GM21526 (cell line): ENCODE measurements at regions not wholly inside any gene's neighbourhood (a gene's known extent, or its start where the extent isn't known, plus 50 kb on each side); places are given as distances from the start of the nearest gene placed in this dataset.

Source experiments
- ATAC-seq: cut with Tn5 transposase; IDR thresholded peaks from one replicate; pipeline ENCODE4 v1.9.1; 2021; ENCODE audit warnings: moderate library complexity; ENCODE audit not compliant: unreplicated experiment, low FRiP score

DNA sequence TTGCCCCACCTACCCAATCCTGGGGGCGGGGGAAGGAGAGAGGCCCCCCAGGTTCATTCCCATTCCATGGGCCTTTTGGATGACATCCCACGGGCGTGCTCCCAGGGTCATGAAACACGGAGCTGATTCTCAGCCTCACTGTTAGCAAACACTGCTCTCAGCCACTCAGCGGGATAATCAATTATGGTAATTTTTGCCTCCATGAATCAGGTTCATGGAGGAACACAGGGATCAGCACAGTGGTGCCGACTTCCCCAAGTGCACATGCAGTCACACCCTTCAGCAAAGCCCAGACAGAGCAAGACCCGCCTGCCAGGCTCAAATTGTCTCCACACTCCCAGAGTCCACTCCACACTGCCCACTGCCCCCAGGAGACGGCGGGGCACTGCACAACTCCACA is 164.6 kb downstream of the ENGASE start:
- no peak for ATAC-seq

DNA sequence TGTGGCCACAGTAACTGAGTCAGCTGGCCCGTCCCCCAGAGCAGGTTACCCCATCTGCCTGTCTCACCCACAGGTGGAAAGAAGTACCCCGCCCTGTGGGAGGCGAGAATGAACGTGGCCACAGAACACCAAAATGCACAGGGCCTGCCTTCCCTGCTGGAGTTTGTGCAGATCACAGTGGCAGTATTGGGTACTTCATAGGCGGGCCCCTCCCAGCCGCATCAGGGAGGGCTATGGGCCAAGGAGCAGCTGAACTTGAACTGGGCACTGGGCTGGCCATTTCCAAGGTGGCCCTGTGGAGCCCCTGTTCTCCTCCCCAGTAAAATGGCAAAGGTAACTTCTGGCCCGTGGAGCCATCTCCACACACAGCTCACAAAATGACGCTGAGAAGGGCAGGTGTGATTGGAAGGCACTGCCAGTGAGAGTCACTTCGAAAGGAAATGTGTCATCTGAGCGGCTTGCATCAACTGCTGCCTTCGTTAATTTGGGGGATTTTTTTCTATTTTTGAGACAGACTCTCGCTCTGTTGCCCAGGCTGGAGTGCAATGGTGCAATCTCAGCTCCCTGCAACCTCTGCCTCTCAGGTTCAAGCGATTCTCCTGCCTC is 162.9 kb downstream of the ENGASE start:
- ATAC-seq: no peak

DNA sequence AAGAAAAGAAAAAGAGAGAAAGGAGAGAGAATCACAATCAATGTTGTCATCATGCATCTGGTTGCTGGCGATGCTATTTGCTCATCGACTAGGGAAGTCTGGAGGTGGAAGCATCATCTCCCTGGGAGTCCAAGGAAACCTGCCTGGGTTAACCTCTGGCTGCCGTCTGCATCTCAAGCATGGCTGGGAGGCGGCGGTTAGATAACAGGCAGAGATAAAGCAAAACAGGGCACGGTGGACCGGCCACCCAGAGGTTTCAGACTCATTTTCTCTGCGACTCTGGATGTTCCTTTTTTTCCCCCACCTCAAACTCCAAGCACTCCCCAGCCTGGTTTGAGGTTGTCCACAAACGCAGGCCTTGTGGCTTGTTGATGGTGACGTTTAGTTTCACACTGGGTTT is 161.2 kb downstream of the ENGASE start:
- ATAC-seq: no peak

DNA sequence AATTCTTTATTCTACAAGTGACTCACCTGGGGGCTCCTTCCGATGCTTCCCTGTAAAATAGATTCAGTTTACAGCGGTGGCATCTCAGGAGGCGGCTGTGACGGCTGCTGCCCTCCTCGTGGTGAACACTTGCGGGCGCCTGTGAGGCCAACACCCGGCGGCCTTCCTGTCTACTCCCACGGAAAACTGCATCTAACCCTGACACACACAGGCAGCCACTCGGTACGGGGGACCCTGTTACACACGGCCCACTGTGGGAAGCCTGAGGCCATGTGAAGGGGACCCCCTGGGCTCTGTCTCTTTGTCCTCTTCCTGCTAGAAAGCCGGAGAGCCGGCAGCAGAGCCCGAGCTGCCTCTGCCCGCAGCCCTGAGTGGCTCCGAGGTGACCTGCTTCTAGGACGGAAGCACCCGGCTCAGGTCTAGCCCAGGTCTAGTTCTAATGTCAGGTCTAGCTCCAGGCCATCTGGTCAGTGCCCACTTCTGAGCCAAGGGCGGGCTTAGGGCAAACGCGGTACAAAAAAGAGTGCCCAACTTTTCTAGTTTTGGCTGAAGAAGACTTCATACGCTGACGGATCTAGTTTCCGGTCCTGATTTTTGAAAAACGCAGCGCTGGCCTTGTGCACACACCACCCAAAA is 159.4 kb downstream of the ENGASE start:
- no peak for ATAC-seq

- no peak for ATAC-seq
These were observed 158.3 kb downstream of the ENGASE start for GRCh38 chr17:79232957-79233356.

DNA sequence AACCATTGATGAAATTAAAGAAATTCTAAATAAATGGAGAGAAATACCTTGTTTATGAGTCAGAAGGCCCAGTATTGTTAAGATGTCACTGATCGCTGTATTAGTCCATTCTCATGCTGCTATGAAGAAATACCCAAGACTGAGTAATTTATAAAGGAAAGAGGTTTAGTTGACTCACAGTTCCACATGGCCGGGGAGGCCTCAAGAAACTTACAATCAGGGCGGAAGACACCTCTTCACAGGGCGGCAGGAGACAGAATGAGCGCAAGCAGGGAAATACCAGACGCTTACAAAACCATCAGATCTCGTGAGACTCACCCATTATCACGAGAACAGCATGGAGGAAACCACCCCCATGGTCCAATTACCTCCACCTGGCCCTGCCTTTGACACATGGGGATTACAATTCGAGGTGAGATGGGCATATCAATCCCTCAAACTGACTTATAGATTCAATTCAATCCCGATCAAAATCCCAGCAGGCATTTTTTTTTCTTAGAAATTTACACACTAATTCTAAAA is 157.2 kb downstream of the ENGASE start:
- no peak for ATAC-seq

- ATAC-seq: no peak
These were observed 156.0 kb downstream of the ENGASE start for GRCh38 chr17:79230576-79230975.

- no peak for ATAC-seq
These were observed 151.4 kb downstream of the ENGASE start for GRCh38 chr17:79226037-79226436.

- no peak for ATAC-seq
These were observed 150.3 kb downstream of the ENGASE start for GRCh38 chr17:79224903-79225302.

DNA sequence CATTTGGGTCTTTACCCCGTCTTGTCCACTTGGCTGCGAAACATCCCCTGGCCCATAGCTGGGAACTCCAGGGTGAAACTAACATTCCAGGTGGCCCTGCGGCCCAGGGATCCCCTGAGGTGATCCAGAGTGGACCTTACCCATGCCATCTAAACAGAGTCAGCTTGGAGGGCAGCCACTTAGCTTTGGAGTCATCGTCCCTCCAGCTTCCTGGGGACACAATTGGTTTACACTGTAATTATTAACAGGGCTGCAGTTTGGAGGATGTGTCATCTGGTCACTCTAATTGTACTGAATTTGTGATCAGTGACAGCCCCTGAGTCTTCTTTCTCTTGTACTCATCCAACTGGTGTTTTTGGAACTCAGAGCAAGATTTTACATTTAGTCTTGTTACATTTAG is 149.9 kb downstream of the ENGASE start:
- ATAC-seq: no peak

DNA sequence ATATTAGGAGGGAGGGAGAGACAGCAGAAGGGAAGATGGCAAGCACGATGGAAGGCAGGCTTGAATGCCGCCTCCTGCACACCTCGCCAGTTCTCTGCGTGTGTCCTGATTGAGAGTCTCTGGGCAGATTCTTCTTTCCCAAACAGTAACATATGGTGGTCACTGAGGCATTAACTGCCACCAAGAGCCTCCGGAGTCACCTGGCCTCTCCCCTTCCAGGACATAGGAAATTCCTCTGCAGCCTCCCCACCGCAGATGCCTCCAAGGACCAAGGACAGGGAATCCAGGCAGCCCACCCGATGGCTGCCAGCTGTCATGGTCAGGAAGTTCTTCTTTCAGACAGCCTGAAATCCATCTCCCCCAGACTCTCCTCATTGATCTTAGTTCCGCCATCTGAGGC is 149.3 kb downstream of the ENGASE start:
- ATAC-seq: no peak

GRCh38 chr17:79223471-79223870 is 148.8 kb downstream of the ENGASE start:
- no peak for ATAC-seq

DNA sequence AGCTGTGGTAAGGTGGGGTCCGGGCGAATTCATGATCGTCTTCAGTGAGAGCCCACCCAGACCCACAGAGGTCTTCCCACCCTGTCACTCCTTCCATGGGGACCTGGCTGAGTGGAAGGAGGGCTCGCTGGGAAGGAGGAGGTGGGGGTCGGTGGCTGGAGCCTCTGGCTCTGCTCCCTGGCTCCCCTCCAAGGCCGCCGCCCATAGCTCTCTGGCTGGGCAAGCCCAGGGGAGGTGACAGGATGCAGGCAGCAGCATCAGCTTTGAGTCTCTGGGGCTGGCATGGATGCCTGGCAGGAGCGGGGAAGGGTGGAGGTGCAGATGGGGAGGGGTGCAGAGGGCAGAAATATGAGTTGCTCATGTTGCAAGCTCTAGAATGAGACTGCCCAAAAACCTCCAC is 147.0 kb downstream of the ENGASE start:
- no peak for ATAC-seq

- no peak for ATAC-seq
These were observed 146.2 kb downstream of the ENGASE start for GRCh38 chr17:79220713-79221291.

- no peak for ATAC-seq
These were observed 145.6 kb downstream of the ENGASE start for GRCh38 chr17:79220201-79220712.

- ATAC-seq: no peak
These were observed 144.7 kb downstream of the ENGASE start for GRCh38 chr17:79219208-79219935.

DNA sequence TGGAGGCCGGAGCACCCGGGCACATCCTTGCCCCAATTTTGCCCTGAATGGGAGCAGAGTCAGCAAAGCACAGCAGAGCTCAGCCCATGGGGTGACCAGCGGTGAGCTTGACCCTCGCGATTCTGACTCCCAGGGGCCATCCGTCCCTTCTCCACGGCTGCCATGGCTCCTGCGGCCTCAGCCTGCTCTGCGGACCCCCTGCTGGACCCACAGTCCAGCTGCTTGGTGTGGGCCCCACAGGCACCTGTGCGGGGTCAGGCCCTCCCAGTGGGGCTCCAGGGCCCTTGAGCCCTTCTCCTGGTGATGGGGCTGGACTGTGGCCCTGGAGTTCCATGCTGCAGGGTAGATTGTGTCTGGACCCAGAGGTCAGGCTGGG is 144.2 kb downstream of the ENGASE start:
- no peak for ATAC-seq

GRCh38 chr17:79218175-79218824 is 143.7 kb downstream of the ENGASE start:
- no peak for ATAC-seq

- ATAC-seq: no peak
These were observed 143.0 kb downstream of the ENGASE start for GRCh38 chr17:79217473-79218135.

- ATAC-seq: no peak
These were observed 142.2 kb downstream of the ENGASE start for GRCh38 chr17:79216826-79217225.
